Progenitor cell of endocrine pancreas (in vitro differentiated cells): ENCODE measurements at regions not wholly inside any gene's neighbourhood (a gene's known extent, or its start where the extent isn't known, plus 50 kb on each side); places are given as distances from the start of the nearest gene placed in this dataset.
"Not testable (repeated sequence)": the region's sequence is repeated elsewhere in the genome, so short reads cannot be mapped to it uniquely, and the experiment has no call there.

Experiments used
- DNase-seq: peaks from one replicate; pipeline ENCODE4 v3.0.0; 2021; ENCODE audit warnings: low spot score; ENCODE audit not compliant: unreplicated experiment
- H3K27ac Mint-ChIP-seq: 2 replicates; pipeline ENCODE4 v1.8.0; 2021; ENCODE audit warnings: mild to moderate bottlenecking, moderate library complexity, mixed read lengths
- H3K27me3 Mint-ChIP-seq: 2 replicates; pipeline ENCODE4 v1.8.0; 2021; ENCODE audit warnings: mixed read lengths
- H3K36me3 Mint-ChIP-seq: 2 replicates; pipeline ENCODE4 v1.8.0; 2022; ENCODE audit warnings: mixed read lengths; ENCODE audit not compliant: insufficient read depth
- H3K4me1 Mint-ChIP-seq: 2 replicates; pipeline ENCODE4 v1.8.0; 2021; ENCODE audit warnings: low read depth, mixed read lengths
- H3K4me3 Mint-ChIP-seq: 2 replicates; pipeline ENCODE4 v1.8.0; 2021; ENCODE audit warnings: low read depth, mild to moderate bottlenecking, moderate library complexity, mixed read lengths
- H3K9me3 Mint-ChIP-seq: 2 replicates; pipeline ENCODE4 v1.8.0; 2021; ENCODE audit warnings: low read depth, mixed read lengths
- TF ChIP-seq, protein P1 (sequence below): fragments of 200-600 bp; sonication (generic); IDR thresholded peaks from one replicate; pipeline ENCODE4 v1.5.0; 2021; ENCODE audit warnings: antibody characterized with exemption, mild to moderate bottlenecking; ENCODE audit not compliant: unreplicated experiment

GRCh38 chr2:31813016-31813415 is 197.8 kb downstream of the MEMO1 start:
- peaks cover 4% of the 10 kb centered on the region for H3K4me1 Mint-ChIP-seq
- no peak for DNase-seq
- no peak overlapping the region for H3K27ac Mint-ChIP-seq
- TF ChIP-seq, protein P1, sequence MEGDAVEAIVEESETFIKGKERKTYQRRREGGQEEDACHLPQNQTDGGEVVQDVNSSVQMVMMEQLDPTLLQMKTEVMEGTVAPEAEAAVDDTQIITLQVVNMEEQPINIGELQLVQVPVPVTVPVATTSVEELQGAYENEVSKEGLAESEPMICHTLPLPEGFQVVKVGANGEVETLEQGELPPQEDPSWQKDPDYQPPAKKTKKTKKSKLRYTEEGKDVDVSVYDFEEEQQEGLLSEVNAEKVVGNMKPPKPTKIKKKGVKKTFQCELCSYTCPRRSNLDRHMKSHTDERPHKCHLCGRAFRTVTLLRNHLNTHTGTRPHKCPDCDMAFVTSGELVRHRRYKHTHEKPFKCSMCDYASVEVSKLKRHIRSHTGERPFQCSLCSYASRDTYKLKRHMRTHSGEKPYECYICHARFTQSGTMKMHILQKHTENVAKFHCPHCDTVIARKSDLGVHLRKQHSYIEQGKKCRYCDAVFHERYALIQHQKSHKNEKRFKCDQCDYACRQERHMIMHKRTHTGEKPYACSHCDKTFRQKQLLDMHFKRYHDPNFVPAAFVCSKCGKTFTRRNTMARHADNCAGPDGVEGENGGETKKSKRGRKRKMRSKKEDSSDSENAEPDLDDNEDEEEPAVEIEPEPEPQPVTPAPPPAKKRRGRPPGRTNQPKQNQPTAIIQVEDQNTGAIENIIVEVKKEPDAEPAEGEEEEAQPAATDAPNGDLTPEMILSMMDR, result no peak
- H3K9me3 Mint-ChIP-seq, result no peaks in the 10 kb centered on the region
- no peaks in the 10 kb centered on the region for H3K27me3 Mint-ChIP-seq
- H3K36me3 Mint-ChIP-seq, result no peaks in the 10 kb centered on the region
- H3K4me3 Mint-ChIP-seq, result no peak overlapping the region

GRCh38 chr2:31812051-31812798 is 198.6 kb downstream of the MEMO1 start:
- TF ChIP-seq, protein P1, result no peak
- H3K9me3 Mint-ChIP-seq, result no peaks in the 10 kb centered on the region
- no peak overlapping the region for H3K4me3 Mint-ChIP-seq
- DNase-seq, result no peak
- no peak overlapping the region for H3K27ac Mint-ChIP-seq
- H3K36me3 Mint-ChIP-seq, result no peaks in the 10 kb centered on the region
- H3K4me1 Mint-ChIP-seq, result peaks cover 4% of the 10 kb centered on the region
- H3K27me3 Mint-ChIP-seq, result no peaks in the 10 kb centered on the region

DNA sequence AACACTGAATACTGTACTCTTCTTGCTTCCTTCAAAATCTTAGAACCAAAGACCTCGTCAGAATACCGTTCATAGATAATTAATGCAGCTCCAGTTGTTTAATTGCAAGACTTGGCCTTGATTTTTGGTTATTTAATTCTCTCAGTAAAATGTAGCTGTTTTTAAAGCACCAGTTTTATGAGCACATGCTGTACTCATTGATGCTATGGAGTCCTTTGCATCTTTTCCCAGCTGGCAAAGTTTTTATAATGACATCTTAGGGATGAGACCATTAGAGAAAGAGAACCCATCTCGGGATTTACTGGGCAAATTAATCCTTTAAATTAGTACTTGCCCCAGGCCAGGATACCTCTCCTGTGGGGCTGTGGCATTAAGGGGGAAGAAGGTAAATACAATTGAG is 199.3 kb downstream of the MEMO1 start:
- no peaks in the 10 kb centered on the region for H3K9me3 Mint-ChIP-seq
- no peak for DNase-seq
- TF ChIP-seq, protein P1, result no peak
- H3K36me3 Mint-ChIP-seq, result no peaks in the 10 kb centered on the region
- no peak overlapping the region for H3K27ac Mint-ChIP-seq
- H3K4me3 Mint-ChIP-seq, result no peak overlapping the region
- H3K4me1 Mint-ChIP-seq, result peaks cover 4% of the 10 kb centered on the region
- no peaks in the 10 kb centered on the region for H3K27me3 Mint-ChIP-seq

DNA sequence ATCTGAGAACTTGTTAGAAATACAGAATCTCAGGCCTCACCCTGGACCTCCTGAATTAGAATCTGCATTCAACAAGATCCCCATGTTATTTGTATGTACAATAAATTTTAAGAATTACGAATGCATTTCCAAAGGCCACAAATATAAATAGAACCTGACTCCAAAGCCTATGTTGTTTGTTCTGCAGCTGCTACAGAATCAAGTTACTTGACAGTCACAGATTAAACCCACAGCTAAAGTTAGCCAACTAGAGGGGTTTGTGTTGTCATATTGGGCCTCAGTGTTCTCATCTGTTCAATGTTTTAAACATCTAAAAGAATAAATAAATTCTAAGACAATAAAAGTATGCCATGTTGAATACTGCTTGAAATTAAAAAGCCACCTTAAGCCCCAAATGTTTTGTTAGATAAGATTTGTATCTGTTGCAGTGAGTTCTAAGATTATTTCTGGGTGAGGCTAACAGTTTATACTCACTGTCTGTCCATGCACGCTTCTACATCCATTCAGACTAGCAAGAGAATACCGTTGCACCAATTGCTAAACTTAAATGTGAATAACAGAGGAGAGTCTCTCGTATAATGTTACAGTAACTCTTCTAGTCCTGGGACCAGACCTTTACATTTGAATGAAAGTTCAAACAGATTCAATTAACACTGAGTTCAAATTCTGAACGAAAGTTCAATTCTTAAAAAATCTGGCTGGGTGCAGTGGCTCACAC is 200.4 kb downstream of the MEMO1 start:
- H3K27me3 Mint-ChIP-seq, result no peaks in the 10 kb centered on the region
- H3K27ac Mint-ChIP-seq, result no peak overlapping the region

DNA sequence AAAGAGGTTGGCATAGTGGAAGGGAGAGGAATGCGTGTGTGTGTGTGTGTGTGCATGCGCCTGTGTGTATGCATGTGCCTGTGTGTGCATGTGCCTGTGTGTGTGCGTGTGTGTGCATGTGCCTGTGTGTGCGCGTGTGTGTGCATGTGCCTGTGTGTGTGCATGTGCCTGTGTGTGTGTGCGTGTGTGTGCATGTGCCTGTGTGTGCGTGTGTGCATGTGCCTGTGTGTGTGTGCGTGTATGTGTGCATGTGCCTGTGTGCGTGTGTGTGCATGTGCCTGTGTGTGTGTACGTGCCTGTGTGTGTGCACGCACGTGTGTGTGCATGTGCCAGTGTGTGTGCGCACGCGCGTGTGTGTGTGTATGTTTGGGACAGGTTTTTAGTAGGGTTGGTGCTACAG is 205.1 kb downstream of the MEMO1 start:
- Mint-ChIP-seq H3K27me3 (no peaks in the 10 kb centered on the region), H3K9me3 (no peaks in the 10 kb centered on the region), H3K36me3 (no peaks in the 10 kb centered on the region), H3K27ac (no peak overlapping the region), H3K4me3 (no peak overlapping the region), H3K4me1 (no peaks in the 10 kb centered on the region)
- DNase-seq, result no peak
- TF ChIP-seq, protein P1, result no peak

More for the DNA sequence above, 200.4 kb downstream of the MEMO1 start:
- Mint-ChIP-seq H3K4me3 (no peak overlapping the region), H3K4me1 (peaks cover 4% of the 10 kb centered on the region), H3K36me3 (no peaks in the 10 kb centered on the region), H3K9me3 (no peaks in the 10 kb centered on the region)
- TF ChIP-seq, protein P1, result no peak
- DNase-seq, result no peak

DNA sequence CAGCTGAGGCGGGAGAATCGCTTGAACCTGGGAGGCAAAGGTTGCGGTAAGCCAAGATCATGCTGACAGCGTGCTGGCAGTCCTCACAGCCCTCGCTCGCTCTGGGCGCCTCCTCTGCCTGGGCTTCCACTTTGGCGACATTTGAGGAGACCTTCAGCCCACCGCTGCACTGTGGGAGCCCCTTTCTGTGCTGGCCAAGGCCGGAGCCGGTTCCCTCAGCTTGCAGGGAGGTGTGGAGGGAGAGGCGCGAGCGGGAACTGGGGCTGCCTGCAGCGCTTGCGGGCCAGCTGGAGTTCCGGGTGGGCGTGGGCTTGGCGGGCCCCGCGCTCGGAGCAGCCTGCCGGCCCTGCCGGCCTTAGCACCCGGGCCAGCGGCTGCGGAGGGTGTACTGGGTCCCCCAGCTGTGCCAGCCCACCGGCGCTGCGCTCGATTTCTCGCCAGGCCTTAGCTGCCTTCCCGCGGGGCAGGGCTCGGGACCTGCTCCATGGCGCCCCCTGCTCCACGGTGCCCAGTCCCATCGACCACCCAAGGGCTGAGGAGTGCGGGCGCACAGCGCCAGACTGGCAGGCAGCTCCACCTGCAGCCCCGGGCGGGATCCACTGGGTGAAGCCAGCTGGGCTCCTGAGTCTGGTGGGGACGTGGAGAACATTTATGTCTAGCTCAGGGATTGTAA is 207.2 kb downstream of the MEMO1 start:
- not testable (repeated sequence) for H3K27me3 Mint-ChIP-seq, H3K4me1 Mint-ChIP-seq, H3K36me3 Mint-ChIP-seq, H3K9me3 Mint-ChIP-seq, H3K27ac Mint-ChIP-seq, DNase-seq, H3K4me3 Mint-ChIP-seq
